ENCODE measurements at regions not wholly inside any gene's neighbourhood (a gene's known extent, or its start where the extent isn't known, plus 50 kb on each side); places are given as distances from the start of the nearest gene placed in this dataset.
"Not testable (repeated sequence)": the region's sequence is repeated elsewhere in the genome, so short reads cannot be mapped to it uniquely, and the experiment has no call there.

GRCh38 chr4:159552979-159553768 is 450.3 kb downstream of the RAPGEF2 start:
- DNase-seq (ENCODE audit: low spot score), result no peak

- DNase-seq (ENCODE audit: low spot score), result no peak
Measured at GRCh38 chr4:159555873-159556272, 453.0 kb downstream of the RAPGEF2 start.

- no peak for DNase-seq (ENCODE audit: low spot score)
Measured at GRCh38 chr4:159562366-159562765, 459.5 kb downstream of the RAPGEF2 start.

- DNase-seq (ENCODE audit: low spot score), result no peak
Measured at GRCh38 chr4:159563257-159563656, 460.4 kb downstream of the RAPGEF2 start.

- DNase-seq (ENCODE audit: low spot score), result no peak
Measured at GRCh38 chr4:159564615-159565014, 461.7 kb downstream of the RAPGEF2 start.

- no peak for DNase-seq (ENCODE audit: low spot score)
Measured at GRCh38 chr4:159566786-159567185, 463.9 kb downstream of the RAPGEF2 start.

GRCh38 chr4:159577241-159577640 is 474.4 kb downstream of the RAPGEF2 start:
- DNase-seq (ENCODE audit: low spot score), result peak; percentile 15

- DNase-seq (ENCODE audit: low spot score), result no peak
Measured at GRCh38 chr4:159582685-159583084, 479.8 kb downstream of the RAPGEF2 start.

- DNase-seq (ENCODE audit: low spot score), result no peak
Measured at GRCh38 chr4:159592898-159593556, 490.1 kb downstream of the RAPGEF2 start.

GRCh38 chr4:159593681-159594080 is 490.8 kb downstream of the RAPGEF2 start:
- DNase-seq (ENCODE audit: low spot score), result no peak

GRCh38 chr4:159594576-159594975 is 491.7 kb downstream of the RAPGEF2 start:
- no peak for DNase-seq (ENCODE audit: low spot score)

GRCh38 chr4:159595101-159595500 is 492.2 kb downstream of the RAPGEF2 start:
- DNase-seq (ENCODE audit: low spot score), result not testable (repeated sequence)

GRCh38 chr4:159598602-159599001 is 495.7 kb downstream of the RAPGEF2 start:
- no peak for DNase-seq (ENCODE audit: low spot score)

- DNase-seq (ENCODE audit: low spot score), result no peak
Measured at GRCh38 chr4:159600061-159600460, 497.2 kb downstream of the RAPGEF2 start.

- DNase-seq (ENCODE audit: low spot score), result no peak
Measured at GRCh38 chr4:159604781-159605180, 501.9 kb downstream of the RAPGEF2 start.

- DNase-seq (ENCODE audit: low spot score), result no peak
Measured at GRCh38 chr4:159606835-159607234, 504.0 kb downstream of the RAPGEF2 start.

GRCh38 chr4:159607809-159608208 is 504.9 kb downstream of the RAPGEF2 start:
- DNase-seq (ENCODE audit: low spot score), result peak; percentile 26

- DNase-seq (ENCODE audit: low spot score), result peak; percentile 16
Measured at GRCh38 chr4:159608436-159608835, 505.6 kb downstream of the RAPGEF2 start.

- DNase-seq (ENCODE audit: low spot score), result no peak
Measured at GRCh38 chr4:159632031-159632430, 529.2 kb downstream of the RAPGEF2 start.

GRCh38 chr4:159639671-159640323 is 536.9 kb downstream of the RAPGEF2 start:
- DNase-seq (ENCODE audit: low spot score), result no peak

GRCh38 chr4:159649237-159649636 is 546.4 kb downstream of the RAPGEF2 start:
- no peak for DNase-seq (ENCODE audit: low spot score)

GRCh38 chr4:159652871-159653270 is 550.0 kb downstream of the RAPGEF2 start:
- DNase-seq (ENCODE audit: low spot score), result no peak

GRCh38 chr4:159655547-159655946 is 552.7 kb downstream of the RAPGEF2 start:
- no peak for DNase-seq (ENCODE audit: low spot score)
